ENCODE measurements at regions not wholly inside any gene's neighbourhood (a gene's known extent, or its start where the extent isn't known, plus 50 kb on each side); places are given as distances from the start of the nearest gene placed in this dataset.

DNA sequence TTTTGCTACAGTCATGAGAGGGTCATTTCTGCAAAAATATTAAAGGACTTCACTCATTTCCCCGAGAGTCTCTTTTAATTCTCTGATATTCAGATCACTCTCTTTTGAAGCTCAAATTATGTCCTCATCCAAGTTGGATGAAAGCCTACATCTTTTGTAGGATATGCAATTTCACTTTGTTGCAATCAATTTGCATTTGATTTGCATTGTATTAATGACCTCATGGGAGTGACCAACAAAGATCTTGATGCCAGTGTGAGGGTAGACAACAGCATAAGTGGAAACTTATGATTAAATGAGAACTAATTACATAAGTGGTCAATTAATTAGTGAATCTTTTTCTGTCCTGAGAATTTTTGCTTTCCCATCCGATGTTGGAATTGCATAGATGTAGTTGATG lies 60.3 kb upstream of the UPP2 start:
- Histone ChIP-seq H3K4me2 (ENCODE audit: low read length) (no peak overlapping the region), H3K27me3 (ENCODE audit: insufficient read depth, low read length) (no peaks in the 10 kb centered on the region), H3K9me2 (ENCODE audit: insufficient read depth) (no peaks in the 10 kb centered on the region), H3K4me1 (ENCODE audit: control insufficient read depth in 1 of 2, insufficient read depth in 2 of 2, low read length in 2 of 2) (no peaks in the 10 kb centered on the region), H3K9me3 (ENCODE audit: control insufficient read depth in 1 of 2, insufficient read depth in 1 of 2, low read depth in 1 of 2, low read length in 2 of 2) (no peaks in the 10 kb centered on the region), H3K4me3 (replicated peaks in 1 of 2; ENCODE audit: low read depth in 1 of 2, low read length in 2 of 2) (no peak overlapping the region), H3K27ac (ENCODE audit: low read depth, low read length) (no peak overlapping the region), H3K36me3 (ENCODE audit: control insufficient read depth in 1 of 2, insufficient read depth in 2 of 2, low read length in 2 of 2) (no peaks in the 10 kb centered on the region), H4K20me1 (ENCODE audit: insufficient read depth) (no peaks in the 10 kb centered on the region), H3K79me2 (ENCODE audit: insufficient read depth, low read length) (no peaks in the 10 kb centered on the region), H3K9ac (ENCODE audit: low read length) (no peak overlapping the region), H2AFZ (ENCODE audit: low read depth, low read length, poor library complexity, severe bottlenecking) (no peak overlapping the region)
- CTCF ChIA-PET: no interaction called here
- POLR2A ChIA-PET: no interaction called here
- RAD21 ChIA-PET (ENCODE audit: low non-redundant PET in 1 of 2, low total read pairs in 2 of 2, uncharacterized antibody in 2 of 2, unreplicated experiment in 2 of 2): no interaction called here
- no peak for DNase-seq (ENCODE audit: low read depth, low spot score)
- no peak for ATAC-seq
- intact Hi-C loops (cut with micrococcal nuclease): no loop called here
- TF ChIP-seq, protein P1, sequence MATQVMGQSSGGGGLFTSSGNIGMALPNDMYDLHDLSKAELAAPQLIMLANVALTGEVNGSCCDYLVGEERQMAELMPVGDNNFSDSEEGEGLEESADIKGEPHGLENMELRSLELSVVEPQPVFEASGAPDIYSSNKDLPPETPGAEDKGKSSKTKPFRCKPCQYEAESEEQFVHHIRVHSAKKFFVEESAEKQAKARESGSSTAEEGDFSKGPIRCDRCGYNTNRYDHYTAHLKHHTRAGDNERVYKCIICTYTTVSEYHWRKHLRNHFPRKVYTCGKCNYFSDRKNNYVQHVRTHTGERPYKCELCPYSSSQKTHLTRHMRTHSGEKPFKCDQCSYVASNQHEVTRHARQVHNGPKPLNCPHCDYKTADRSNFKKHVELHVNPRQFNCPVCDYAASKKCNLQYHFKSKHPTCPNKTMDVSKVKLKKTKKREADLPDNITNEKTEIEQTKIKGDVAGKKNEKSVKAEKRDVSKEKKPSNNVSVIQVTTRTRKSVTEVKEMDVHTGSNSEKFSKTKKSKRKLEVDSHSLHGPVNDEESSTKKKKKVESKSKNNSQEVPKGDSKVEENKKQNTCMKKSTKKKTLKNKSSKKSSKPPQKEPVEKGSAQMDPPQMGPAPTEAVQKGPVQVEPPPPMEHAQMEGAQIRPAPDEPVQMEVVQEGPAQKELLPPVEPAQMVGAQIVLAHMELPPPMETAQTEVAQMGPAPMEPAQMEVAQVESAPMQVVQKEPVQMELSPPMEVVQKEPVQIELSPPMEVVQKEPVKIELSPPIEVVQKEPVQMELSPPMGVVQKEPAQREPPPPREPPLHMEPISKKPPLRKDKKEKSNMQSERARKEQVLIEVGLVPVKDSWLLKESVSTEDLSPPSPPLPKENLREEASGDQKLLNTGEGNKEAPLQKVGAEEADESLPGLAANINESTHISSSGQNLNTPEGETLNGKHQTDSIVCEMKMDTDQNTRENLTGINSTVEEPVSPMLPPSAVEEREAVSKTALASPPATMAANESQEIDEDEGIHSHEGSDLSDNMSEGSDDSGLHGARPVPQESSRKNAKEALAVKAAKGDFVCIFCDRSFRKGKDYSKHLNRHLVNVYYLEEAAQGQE (IDR thresholded peaks at IDR 0.05; ENCODE audit: low read depth): no peak
- no peak for TF ChIP-seq TCF7L2 (IDR thresholded peaks at IDR 0.05; ENCODE audit: borderline replicate concordance, extremely low read depth, insufficient read depth, insufficient read length)
- no peak for TF ChIP-seq EGR1 (IDR thresholded peaks at IDR 0.05; ENCODE audit: low read depth)
- no peak for TF ChIP-seq EZH2 (IDR thresholded peaks at IDR 0.05)
- no peak for TF ChIP-seq YY1 (IDR thresholded peaks at IDR 0.05; ENCODE audit: extremely low read depth, insufficient replicate concordance, low read depth, low read length)
- TF ChIP-seq FOSL1 (IDR thresholded peaks at IDR 0.05; ENCODE audit: low read depth): no peak
- TF ChIP-seq SP1 (IDR thresholded peaks at IDR 0.05; ENCODE audit: low read depth): no peak
- TF ChIP-seq, protein P2, sequence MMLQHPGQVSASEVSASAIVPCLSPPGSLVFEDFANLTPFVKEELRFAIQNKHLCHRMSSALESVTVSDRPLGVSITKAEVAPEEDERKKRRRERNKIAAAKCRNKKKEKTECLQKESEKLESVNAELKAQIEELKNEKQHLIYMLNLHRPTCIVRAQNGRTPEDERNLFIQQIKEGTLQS (IDR thresholded peaks at IDR 0.05): no peak
- no peak for TF ChIP-seq SRF (IDR thresholded peaks at IDR 0.05; ENCODE audit: low read depth)
- no peak for TF ChIP-seq CTCF (IDR thresholded peaks at IDR 0.05 in 2 of 3, conservative IDR thresholded peaks at IDR 0.05 in 1 of 3; ENCODE audit: borderline replicate concordance in 1 of 3, insufficient read depth in 1 of 3, low read depth in 2 of 3, low read length in 2 of 3)
- TF ChIP-seq RAD21 (IDR thresholded peaks at IDR 0.05; ENCODE audit: low read depth): no peak
- no peak for TF ChIP-seq CEBPB (IDR thresholded peaks at IDR 0.05; ENCODE audit: low read depth)
- no peak for TF ChIP-seq SIN3A (IDR thresholded peaks at IDR 0.05; ENCODE audit: low read depth)
- no peak for TF ChIP-seq EZH2phosphoT487 (IDR thresholded peaks at IDR 0.05; ENCODE audit: borderline replicate concordance)
- TF ChIP-seq JUND (IDR thresholded peaks at IDR 0.05): no peak
- TF ChIP-seq ZFX (IDR thresholded peaks at IDR 0.05): no peak
- no peak for TF ChIP-seq ZBTB33 (IDR thresholded peaks at IDR 0.05; ENCODE audit: extremely low read depth, insufficient replicate concordance, low read length)
- no peak for TF ChIP-seq POLR2A (IDR thresholded peaks at IDR 0.05; ENCODE audit: borderline replicate concordance, extremely low read depth, insufficient read depth, insufficient read length)
- BruUV-seq (replicated peaks): no TSS peak
